ENCODE measurements at regions not wholly inside any gene's neighbourhood (a gene's known extent, or its start where the extent isn't known, plus 50 kb on each side); places are given as distances from the start of the nearest gene placed in this dataset.
"Not testable (repeated sequence)": the region's sequence is repeated elsewhere in the genome, so short reads cannot be mapped to it uniquely, and the experiment has no call there.

DNA sequence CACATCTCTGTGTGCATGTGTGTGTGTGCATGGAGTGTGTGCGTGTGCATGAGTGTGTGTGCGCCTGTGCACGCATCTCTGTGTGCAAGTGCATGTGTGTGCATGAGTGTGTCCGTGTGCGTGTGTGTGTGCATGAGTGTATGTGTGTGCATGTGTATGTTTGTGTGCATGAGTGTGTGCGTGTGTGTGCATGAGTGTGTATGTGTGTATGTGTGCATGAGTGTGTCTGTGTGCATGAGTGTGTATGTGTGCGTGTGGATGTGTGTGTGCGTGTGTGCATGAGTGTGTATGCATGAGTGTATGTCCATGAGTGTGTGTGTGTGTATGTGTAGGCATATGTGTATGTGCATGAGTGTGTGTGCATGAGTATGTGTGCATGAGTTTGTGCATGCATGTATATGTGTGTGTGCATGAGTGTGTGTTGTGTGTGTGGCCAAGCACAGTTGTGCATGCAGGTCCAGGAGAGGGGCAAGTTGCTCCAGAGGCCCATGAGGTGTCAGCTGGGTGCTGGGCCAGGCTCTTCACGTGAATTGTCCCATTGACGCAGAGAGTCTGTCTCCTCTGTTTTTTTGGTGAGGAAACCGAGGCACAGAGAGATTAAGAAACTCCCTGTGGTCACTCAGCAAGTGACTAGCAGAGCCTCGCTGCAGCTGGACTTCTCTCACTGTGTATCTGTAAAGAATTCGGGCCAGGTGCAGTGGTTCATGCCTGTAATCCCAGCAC lies 75.5 kb downstream of the ASB1 start:
- no peak for DNase-seq

DNA sequence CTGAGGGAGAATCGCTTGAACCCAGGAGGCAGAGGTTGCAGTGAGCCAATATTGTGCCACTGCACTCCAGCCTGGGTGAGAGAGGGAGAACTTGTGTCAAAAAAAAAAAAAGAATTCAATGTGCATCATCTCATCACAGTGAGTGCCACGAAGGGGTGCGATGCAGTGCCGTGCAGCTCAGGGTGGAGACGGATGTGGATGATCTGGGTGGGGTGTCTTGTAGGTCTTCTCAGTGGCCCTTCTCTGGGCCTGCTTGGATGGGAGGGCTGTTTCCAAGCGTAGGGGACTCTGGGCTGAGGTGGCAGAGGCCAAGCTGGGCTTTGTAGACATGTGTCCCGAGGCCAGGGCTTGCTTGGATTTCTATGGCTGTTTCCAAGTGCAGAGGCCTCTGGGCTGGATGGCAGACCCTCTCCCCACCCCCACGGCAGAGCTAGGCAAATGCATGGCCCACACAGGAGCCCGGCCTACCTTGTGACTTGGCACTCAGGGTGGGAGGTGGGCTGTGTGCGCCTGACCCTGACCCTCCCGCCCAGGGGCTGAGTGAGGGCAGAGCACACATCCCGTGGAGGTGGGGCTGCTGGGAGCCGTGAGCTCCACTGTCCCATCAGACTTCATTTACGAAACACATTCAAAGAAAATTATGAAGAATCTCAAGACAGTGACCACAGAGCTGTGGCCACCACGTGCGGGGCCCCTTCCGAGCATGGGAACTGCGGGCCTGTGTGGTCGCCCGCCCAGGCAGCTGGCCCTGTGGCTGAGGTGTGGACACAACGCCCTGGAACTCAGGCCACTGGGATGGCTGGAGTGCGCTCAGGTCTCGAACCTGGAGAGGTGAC lies 76.4 kb downstream of the ASB1 start:
- no peak for DNase-seq

DNA sequence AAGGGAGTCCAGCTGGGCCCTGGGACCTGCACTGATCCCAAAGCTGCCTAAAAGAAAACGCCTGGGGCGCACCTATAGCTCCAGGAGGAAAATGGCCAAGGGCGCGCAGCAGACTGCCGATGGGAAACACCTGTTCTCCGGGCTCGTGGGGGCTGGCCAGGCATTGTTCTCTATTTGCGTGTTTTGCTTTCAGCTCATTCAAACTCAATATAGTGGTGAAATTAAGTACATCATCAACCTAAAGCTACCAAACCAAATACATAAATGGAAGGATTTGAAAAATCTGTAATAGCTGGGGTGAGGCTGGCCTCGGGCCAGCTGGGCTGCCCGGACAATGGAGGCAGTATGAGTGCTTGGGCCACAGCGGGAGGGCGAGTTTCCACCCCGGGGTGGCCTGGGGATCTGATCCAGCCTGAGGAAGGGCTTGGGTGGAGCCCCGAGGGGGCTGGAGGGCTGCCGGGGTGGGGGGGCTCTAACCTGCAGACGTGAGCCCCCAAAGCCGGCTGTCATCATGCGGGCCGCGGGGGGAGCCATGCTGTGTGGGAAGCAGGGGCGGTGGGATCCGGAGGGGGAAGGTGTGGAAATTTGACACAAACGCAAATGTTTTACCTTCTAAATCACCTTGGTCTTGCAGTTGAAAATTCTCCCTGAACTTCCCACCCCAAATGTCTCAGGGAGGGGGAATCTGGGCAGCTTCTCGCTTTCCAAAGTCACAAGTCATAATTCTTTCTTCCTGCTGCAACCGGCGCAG lies 77.6 kb downstream of the ASB1 start:
- no peak for DNase-seq

DNA sequence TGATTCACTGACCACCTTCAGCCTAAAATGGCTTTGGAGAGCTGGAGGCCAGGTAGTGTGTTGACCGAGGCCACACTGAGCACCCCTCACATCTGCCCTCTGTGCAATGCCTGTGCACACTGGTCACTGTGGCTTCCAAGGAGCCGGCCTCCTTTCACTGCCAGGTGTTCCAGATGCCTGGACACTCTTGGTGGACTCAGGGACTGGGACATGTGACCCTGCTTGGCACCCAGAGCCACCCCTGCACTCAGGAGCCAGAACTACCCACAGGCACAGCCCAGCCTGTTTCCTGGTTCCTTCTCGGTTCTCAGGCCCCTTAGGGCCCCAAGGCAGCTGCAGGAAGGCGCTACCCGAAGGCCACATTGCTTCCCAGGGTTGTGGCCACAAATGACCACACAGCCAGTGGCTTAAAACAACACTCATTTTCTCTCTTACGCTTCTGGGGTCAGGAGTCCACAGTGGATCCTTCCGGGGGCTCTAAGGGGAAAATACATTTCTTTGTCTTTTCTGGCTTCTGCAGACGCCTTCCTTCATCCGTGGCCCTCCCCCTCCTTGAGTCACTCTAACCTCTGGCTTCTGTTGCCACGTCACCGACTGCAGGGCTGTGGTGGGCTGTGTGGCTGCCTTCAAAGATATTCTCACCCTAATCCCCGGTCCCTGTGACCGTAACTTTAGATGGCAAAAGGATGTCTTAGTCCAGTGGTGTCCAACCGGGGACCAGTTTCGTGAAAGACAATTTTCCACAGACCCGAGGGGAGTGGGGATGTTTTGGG lies 78.6 kb downstream of the ASB1 start:
- no peak for DNase-seq

GRCh38 chr2:238505892-238506280 lies 79.2 kb downstream of the ASB1 start:
- DNase-seq: no peak

- DNase-seq: no peak
These were observed 79.8 kb downstream of the ASB1 start for GRCh38 chr2:238506371-238507068.

GRCh38 chr2:238507836-238508235 lies 81.1 kb downstream of the ASB1 start:
- DNase-seq: no peak

DNA sequence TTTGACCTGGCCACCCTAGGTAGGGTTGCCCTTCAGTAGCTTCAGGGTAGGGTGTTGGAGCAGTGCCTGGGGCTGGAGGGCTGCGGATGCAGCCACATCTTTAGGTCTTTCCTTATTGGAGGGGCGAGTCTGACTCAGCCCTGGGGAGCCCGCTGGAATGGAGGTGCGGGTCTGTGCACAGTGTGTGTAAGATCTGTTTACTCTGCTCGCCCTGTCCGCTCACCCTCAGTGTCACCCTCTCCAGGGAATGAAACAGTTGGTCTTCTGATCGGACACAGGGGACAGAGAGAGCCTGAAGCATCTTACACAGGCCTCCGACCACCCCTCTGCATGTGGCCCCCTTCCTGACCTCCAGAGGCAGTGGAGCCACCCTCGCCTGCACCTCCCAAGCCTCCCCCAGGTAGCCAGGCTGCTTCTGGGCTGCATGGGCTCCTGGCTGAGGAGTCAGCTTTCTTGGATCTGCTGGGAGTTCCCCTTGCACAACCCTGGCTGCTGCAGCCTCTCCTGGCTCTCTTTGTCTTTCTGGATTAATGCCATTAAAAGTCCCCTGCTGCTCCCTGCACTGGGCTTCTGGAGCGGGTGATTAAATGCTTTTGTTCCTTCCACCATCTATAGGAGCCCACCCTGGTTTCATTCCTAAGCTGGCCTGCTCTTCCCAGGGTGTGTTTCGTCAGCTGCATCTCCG lies 82.6 kb downstream of the ASB1 start:
- DNase-seq: no peak

DNA sequence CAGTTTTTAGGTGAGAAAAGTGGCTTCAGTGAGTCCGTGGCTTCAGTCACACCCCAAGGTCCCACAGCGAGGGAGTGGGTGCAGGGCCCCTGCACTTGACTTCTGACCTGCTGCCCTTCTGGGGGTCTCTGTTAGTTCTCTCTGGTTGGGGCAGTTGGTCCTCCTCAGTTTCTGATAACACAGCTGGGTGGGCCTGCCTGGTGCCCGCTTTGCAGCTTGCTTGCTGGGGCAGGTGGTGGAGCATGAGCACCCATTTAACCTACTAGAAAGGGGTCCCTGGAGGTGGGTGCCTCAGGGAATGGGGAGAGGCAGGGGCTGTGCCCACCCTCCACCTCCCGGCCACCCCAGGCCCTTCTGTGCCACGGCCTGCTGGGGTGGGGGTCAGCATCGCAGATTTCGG lies 83.2 kb downstream of the ASB1 start:
- no peak for DNase-seq

DNA sequence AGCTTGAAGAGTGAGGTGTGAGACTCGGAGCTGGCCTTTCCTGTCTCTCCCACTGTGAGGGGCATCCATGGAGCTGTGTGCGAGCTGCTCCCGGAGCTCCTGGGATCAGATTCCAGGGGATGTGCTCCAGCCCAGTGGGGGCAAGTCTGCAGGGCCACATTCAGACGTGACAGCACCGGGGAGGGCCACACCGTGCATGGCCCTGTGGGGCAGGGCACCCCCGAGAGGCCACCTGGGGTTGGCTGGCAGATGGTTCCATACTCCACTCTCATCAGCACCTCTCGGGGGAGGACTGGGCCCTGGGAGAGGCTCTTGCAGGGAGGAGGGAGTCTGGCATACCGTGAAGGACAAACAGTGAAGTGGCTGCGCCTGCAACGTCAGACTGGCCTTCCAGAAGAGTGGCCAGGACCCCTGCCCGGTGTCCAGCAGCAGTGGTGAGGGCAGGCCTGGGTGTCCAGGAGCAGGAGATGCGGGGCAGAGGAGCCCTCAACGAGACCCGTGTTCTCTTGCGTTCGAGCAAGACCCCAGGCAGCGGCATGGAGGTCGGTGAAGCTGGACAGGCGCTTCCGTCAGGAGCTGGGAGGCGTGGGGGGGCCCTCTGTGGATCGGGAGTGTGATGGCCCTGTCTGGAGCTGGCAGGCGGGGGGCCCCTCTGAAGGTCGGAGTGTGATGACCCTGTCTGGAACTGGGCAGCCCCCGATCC lies 84.3 kb downstream of the ASB1 start:
- DNase-seq: no peak

DNA sequence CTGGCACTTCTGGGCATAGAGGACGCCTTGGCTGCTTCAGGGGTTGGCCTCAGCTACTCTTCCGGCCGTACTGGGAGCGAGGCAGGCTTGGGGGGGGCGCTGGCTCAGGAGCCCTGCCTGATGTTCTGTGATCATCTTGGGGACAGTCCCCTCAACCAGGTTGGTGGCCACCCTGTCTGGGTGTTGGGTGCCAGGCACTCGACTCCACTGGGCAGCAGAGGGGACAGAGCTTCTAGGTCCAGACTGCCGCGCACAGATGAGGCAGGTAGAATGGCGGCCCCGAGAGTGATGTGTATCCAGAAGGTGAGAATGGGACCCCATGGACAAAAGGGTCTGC lies 84.9 kb downstream of the ASB1 start:
- no peak for DNase-seq

- no peak for DNase-seq
These were observed 85.6 kb downstream of the ASB1 start for GRCh38 chr2:238512247-238512867.

DNA sequence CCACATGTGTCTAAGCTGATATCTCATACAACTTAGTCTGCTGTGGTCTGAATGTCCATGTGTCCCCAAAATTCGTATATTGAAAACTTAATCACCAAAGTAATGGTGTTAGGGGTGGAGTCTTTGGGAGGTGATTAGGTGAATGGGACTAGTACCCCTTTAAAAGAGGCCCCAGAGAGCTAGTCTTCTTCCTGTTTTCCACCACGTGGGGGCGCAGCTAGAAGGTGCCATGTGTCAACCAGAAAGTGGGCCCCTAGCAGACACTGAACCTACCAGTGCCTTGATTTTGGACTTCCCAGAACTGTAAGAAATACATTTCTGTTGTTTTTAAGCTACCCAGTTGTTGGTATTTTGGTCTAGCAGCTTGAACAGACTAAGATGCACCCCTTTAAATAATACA lies 86.6 kb downstream of the ASB1 start:
- peak; percentile 62 for DNase-seq

- DNase-seq: not testable (repeated sequence)
These were observed 87.3 kb downstream of the ASB1 start for GRCh38 chr2:238514024-238514423.

- DNase-seq: no peak
These were observed 88.7 kb downstream of the ASB1 start for GRCh38 chr2:238515377-238515776.

GRCh38 chr2:238517209-238517608 lies 90.5 kb downstream of the ASB1 start:
- no peak for DNase-seq

DNA sequence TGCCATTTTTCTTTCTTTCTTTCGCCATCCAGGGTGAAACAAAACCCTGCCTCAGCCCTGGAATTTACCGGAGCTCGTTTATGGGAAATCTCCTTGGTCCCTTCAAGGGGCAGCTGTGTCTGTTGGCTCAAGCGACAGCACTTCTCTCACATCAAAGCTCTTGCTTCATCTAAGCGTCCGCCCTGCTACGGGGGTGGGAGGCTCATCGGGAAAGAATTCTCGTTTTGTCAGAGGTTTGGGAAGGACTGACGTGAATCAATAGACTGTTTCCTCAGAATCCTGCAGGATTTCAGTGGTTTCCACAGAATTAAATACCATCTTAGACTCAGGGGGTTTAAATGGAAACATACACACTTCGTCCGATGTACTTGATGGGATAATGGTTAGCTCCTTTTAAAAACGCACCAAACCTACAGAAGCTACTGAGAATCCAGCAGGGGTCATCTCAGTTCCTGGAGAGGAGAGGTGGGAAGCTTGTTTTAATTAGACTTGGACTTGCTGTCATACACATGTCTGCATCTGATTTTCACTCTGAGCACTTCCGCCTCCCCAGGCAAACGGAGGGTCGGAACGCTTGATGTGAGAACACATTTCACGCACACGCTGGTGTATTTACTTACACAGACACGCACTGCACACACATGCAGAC lies 91.6 kb downstream of the ASB1 start:
- no peak for DNase-seq

GRCh38 chr2:238518821-238519186 lies 92.1 kb downstream of the ASB1 start:
- DNase-seq: no peak

GRCh38 chr2:238520359-238520886 lies 93.7 kb downstream of the ASB1 start:
- no peak for DNase-seq

DNA sequence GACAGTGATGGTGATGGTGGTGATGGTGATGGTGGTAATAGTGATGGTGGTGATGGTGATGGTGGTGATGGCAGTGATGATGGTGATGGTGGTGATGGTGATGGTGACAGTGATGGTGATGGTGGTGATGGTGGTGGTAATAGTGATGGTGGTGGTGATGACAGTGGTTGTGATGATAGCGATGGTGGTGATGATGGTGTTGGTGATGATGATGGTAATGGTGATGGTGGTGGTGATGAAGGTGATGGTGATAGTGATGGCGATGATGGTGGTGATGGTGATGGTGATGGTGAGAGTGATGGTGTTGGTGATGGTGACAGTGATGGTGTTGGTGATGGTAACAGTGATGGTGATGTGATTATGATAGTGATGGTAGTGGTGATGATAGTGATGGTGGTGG lies 94.3 kb downstream of the ASB1 start:
- no peak for DNase-seq

All from hematopoietic multipotent progenitor cell treated with erythropoietin and hydrocortisone succinate and interleukin-3 and kit ligand, for 6 days (in vitro differentiated cells).